ENCODE measurements at regions not wholly inside any gene's neighbourhood (a gene's known extent, or its start where the extent isn't known, plus 50 kb on each side); places are given as distances from the start of the nearest gene placed in this dataset.

DNA sequence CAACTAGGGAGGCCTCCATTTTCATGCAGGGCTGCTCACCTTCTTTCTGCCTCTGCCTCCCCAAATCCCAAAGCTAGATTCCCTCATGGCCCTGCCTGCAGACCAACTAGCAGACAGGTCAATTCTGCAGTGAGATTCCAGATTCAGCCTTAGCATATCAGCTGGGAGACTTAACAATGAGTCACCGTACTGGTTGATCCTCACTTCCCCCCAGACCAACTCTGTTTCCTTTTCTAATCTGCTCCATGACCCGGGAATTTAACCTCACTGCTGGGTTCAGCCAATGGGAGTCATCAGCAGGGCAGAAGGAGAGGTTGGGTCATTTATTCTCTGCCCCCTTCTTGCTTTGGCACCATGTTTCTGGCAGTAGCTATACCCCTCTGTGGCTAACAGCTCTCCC lies 140.6 kb upstream of the GRIK3 start:
- DNase-seq (ENCODE audit: low spot score): no peak
- in situ Hi-C loops (cut with MboI; ENCODE audit: low pct_unique_long_range_greater_than_20kb, low sequenced_read_pairs, unreplicated experiment): no loop called here
- TF ChIP-seq, protein P1, sequence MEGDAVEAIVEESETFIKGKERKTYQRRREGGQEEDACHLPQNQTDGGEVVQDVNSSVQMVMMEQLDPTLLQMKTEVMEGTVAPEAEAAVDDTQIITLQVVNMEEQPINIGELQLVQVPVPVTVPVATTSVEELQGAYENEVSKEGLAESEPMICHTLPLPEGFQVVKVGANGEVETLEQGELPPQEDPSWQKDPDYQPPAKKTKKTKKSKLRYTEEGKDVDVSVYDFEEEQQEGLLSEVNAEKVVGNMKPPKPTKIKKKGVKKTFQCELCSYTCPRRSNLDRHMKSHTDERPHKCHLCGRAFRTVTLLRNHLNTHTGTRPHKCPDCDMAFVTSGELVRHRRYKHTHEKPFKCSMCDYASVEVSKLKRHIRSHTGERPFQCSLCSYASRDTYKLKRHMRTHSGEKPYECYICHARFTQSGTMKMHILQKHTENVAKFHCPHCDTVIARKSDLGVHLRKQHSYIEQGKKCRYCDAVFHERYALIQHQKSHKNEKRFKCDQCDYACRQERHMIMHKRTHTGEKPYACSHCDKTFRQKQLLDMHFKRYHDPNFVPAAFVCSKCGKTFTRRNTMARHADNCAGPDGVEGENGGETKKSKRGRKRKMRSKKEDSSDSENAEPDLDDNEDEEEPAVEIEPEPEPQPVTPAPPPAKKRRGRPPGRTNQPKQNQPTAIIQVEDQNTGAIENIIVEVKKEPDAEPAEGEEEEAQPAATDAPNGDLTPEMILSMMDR (IDR thresholded peaks at IDR 0.05; ENCODE audit: extremely low read depth, insufficient read depth, missing control alignments): no peak

DNA sequence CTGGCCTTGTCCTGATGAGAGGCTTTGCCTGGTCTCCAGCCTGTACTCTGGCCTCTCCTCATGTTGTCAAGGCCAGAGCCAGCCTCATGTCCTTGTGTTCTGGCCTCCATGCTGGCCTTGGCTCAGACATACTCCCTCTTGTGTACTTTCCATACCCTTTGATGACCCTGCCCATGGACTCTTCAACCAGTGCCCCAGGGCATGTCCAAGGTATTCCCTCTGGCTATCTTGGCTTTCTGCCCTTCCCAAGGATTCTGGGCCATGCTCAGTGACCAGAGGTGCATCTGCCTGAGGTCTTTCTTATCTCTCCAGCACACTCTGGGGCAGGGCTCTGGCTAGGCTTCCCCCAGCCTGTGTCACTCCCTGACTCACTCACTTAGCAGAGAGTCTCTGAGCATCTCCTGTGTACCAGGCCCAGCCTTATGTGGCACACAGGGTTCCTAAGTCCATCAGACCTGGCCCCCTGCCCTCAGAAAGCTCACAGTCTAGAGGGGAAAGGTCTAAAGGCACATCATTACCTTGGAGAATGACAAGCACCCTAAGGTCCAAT lies 141.4 kb upstream of the GRIK3 start:
- TF ChIP-seq, protein P1 (IDR thresholded peaks at IDR 0.05; ENCODE audit: extremely low read depth, insufficient read depth, missing control alignments): no peak
- in situ Hi-C loops (cut with MboI; ENCODE audit: low pct_unique_long_range_greater_than_20kb, low sequenced_read_pairs, unreplicated experiment): no loop called here
- DNase-seq (ENCODE audit: low spot score): no peak

DNA sequence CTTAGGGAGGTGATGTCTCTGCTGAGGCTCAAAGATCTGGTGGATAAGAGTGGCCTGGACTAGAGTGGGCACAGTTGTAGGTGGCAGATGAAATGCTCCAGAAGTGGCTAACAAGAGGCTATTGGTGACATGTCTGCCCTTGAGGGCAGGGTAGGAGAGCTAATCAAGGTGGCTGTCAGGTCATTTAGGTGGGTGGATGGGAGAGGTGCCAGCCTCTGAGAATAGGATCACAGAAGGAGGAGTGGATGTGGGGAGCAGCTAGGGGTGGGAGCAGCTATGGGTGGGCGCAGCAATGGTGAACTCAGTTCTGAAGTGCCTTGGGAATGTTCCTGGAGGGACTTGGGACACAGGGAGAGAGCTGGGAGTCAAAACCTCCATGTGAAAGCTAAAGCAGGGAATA lies 142.0 kb upstream of the GRIK3 start:
- in situ Hi-C loops (cut with MboI; ENCODE audit: low pct_unique_long_range_greater_than_20kb, low sequenced_read_pairs, unreplicated experiment): no loop called here
- TF ChIP-seq, protein P1 (IDR thresholded peaks at IDR 0.05; ENCODE audit: extremely low read depth, insufficient read depth, missing control alignments): no peak
- no peak for DNase-seq (ENCODE audit: low spot score)

DNA sequence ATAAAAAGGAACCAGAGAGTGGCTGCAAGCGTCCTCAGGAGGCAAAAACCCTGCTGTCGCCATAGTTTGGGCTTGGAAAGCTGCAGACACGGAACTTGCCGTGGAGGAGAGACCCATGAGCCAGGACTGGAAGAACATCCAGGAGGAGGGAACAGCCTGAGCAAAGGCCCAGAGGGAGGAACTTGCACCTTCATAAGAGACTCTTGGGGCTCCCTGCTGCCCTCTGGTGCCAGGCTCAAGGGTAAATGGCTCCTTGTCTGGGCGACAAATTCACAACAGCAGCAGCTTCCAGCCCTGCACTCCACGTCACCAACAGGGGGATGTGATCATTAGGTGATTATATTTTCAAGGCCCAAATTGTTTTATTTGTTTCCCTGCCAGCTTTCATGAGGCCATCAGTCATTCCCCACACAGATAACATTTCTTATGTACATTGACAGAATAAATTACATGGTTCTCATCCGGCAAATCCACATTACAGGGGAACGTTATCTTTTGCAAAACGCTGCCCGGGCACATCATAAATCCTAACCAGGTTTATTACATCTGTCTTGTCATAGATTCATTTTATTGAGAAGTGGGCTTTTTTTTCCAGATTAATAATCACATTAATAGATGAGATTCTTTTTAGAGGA lies 143.0 kb upstream of the GRIK3 start:
- TF ChIP-seq, protein P1 (IDR thresholded peaks at IDR 0.05; ENCODE audit: extremely low read depth, insufficient read depth, missing control alignments): peak; percentile 51
- peak; percentile 32 for DNase-seq (ENCODE audit: low spot score)
- in situ Hi-C loops (cut with MboI; ENCODE audit: low pct_unique_long_range_greater_than_20kb, low sequenced_read_pairs, unreplicated experiment): no loop called here

DNA sequence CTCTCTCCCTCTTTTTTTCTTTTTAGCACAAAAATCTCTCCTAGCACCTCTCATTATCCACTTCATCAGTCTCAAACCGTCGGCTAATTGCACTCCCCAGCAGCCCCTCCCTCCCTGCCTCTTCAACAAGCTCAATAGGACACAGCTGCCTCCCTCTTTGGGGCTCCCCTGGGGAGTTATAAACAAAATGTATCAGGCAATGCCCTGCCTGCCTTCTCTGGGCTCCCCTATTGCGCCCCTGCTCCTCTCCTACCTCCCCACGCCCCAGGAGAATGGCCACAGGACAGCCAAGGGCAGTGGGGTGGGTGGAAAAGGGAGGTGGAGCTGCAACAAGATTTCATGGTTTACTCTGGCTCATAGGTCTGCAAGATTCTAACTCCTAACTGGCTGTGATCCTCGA lies 147.1 kb upstream of the GRIK3 start:
- in situ Hi-C loops (cut with MboI; ENCODE audit: low pct_unique_long_range_greater_than_20kb, low sequenced_read_pairs, unreplicated experiment): no loop called here
- TF ChIP-seq, protein P1 (IDR thresholded peaks at IDR 0.05; ENCODE audit: extremely low read depth, insufficient read depth, missing control alignments): no peak

DNA sequence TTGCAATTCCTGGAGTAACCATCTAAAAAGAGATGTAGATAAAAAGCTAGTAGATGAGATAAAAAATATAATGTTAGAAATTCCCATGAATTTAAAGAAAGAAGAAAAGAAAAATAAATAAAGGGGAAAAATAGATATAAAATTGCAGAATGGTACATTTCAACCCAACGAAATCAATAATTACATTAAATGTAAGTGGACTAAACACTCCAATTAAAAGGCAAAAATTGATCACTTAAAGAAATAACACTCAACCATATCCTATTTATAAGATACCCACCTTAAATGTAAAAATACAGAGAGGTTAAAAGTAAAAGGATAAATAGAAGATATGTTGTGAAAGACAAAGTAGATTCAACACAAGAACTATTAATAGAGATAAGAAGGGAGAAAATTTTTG lies 150.5 kb upstream of the GRIK3 start:
- no peak for DNase-seq (ENCODE audit: low spot score)
- TF ChIP-seq, protein P1 (IDR thresholded peaks at IDR 0.05; ENCODE audit: extremely low read depth, insufficient read depth, missing control alignments): no peak
- in situ Hi-C loops (cut with MboI; ENCODE audit: low pct_unique_long_range_greater_than_20kb, low sequenced_read_pairs, unreplicated experiment): no loop called here

More for the DNA sequence above, 147.1 kb upstream of the GRIK3 start:
- DNase-seq (ENCODE audit: low spot score): no peak

Data from GM13977 (cell line).